ENCODE measurements at regions not wholly inside any gene's neighbourhood (a gene's known extent, or its start where the extent isn't known, plus 50 kb on each side); places are given as distances from the start of the nearest gene placed in this dataset.

DNA sequence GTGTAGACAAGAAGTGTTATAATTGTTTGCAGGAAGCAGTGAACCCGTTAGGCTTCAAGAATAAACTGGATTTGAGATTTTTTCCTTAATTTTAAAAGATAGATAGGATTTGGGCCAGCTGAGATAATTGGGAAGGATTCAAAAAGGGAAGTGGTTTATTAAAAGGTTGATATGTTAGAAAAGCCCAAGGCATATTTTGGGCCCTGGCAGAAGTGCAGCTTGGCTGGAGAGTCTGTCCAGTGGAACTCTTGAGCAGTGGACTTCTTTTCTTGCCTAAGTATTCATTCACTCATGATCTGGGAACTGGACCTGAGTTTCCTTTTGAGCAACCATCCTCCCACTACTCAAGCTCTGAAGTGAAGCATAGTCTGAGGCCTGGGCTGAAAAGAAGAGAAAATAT lies 433.4 kb downstream of the ZSWIM6 start:
- TF ChIP-seq GABPA (IDR thresholded peaks at IDR 0.05; ENCODE audit: low read depth) (no peak), YY1 (IDR thresholded peaks at IDR 0.05; ENCODE audit: low read depth) (no peak), CHD2 (IDR thresholded peaks at IDR 0.05; ENCODE audit: low read length, partially characterized antibody) (no peak), TAF1 (IDR thresholded peaks at IDR 0.05; ENCODE audit: borderline replicate concordance, low read depth, low read length) (no peak)
- TF ChIP-seq, protein P1, sequence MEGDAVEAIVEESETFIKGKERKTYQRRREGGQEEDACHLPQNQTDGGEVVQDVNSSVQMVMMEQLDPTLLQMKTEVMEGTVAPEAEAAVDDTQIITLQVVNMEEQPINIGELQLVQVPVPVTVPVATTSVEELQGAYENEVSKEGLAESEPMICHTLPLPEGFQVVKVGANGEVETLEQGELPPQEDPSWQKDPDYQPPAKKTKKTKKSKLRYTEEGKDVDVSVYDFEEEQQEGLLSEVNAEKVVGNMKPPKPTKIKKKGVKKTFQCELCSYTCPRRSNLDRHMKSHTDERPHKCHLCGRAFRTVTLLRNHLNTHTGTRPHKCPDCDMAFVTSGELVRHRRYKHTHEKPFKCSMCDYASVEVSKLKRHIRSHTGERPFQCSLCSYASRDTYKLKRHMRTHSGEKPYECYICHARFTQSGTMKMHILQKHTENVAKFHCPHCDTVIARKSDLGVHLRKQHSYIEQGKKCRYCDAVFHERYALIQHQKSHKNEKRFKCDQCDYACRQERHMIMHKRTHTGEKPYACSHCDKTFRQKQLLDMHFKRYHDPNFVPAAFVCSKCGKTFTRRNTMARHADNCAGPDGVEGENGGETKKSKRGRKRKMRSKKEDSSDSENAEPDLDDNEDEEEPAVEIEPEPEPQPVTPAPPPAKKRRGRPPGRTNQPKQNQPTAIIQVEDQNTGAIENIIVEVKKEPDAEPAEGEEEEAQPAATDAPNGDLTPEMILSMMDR (IDR thresholded peaks at IDR 0.05): no peak
